ENCODE measurements at regions not wholly inside any gene's neighbourhood (a gene's known extent, or its start where the extent isn't known, plus 50 kb on each side); places are given as distances from the start of the nearest gene placed in this dataset.
A peak's percentile ranks its signal among the peaks of the same experiment; 100 is the strongest.

- ATAC-seq (peak; percentile 65 to 76), DNase-seq (no peak)
- no peak overlapping the region for H3K4me3 ChIP-seq (ENCODE audit: low read length)
- intact Hi-C loops (cut with DNase I), result no loop called here
- no peaks in the 10 kb centered on the region for H3K4me1 ChIP-seq (ENCODE audit: control insufficient read depth, insufficient read depth, low read length)
- no peaks in the 10 kb centered on the region for H3K27me3 ChIP-seq (ENCODE audit: control insufficient read depth, insufficient read depth)
- 74% methylated on average over 15 of the region's 15 CpGs for WGBS
- peak overlapping the region; percentile 51 for H3K27ac ChIP-seq (ENCODE audit: low read length)
- H3K9me3 ChIP-seq (ENCODE audit: control insufficient read depth, low read length), result no peaks in the 10 kb centered on the region
These were observed 183.7 kb downstream of the INO80D start for GRCh38 chr2:205902041-205902899.

GRCh38 chr2:205901491-205901890 lies 184.5 kb downstream of the INO80D start:
- Histone ChIP-seq H3K4me1 (ENCODE audit: control insufficient read depth, insufficient read depth, low read length) (no peaks in the 10 kb centered on the region), H3K9me3 (ENCODE audit: control insufficient read depth, low read length) (no peaks in the 10 kb centered on the region), H3K27ac (ENCODE audit: low read length) (no peak overlapping the region), H3K27me3 (ENCODE audit: control insufficient read depth, insufficient read depth) (no peaks in the 10 kb centered on the region), H3K4me3 (ENCODE audit: low read length) (no peak overlapping the region)
- no peak for DNase-seq
- no peak for ATAC-seq
- 96% methylated on average over 4 of the region's 4 CpGs for WGBS
- intact Hi-C loops (cut with DNase I), result no loop called here

- Histone ChIP-seq H3K4me3 (ENCODE audit: low read length) (no peak overlapping the region), H3K27me3 (ENCODE audit: control insufficient read depth, insufficient read depth) (no peaks in the 10 kb centered on the region), H3K4me1 (ENCODE audit: control insufficient read depth, insufficient read depth, low read length) (no peaks in the 10 kb centered on the region), H3K27ac (ENCODE audit: low read length) (no peak overlapping the region), H3K9me3 (ENCODE audit: control insufficient read depth, low read length) (no peaks in the 10 kb centered on the region)
- no peak for DNase-seq
- intact Hi-C loops (cut with DNase I), result no loop called here
- ATAC-seq, result no peak
- WGBS, result 94% methylated on average over 1 of the region's 1 CpG
These were observed 187.2 kb downstream of the INO80D start for GRCh38 chr2:205898744-205899143.

GRCh38 chr2:205895981-205896655 lies 189.9 kb downstream of the INO80D start:
- intact Hi-C loops (cut with DNase I), result no loop called here
- Histone ChIP-seq H3K27ac (ENCODE audit: low read length) (no peak overlapping the region), H3K27me3 (ENCODE audit: control insufficient read depth, insufficient read depth) (no peaks in the 10 kb centered on the region), H3K4me3 (ENCODE audit: low read length) (no peak overlapping the region), H3K9me3 (ENCODE audit: control insufficient read depth, low read length) (no peaks in the 10 kb centered on the region), H3K4me1 (ENCODE audit: control insufficient read depth, insufficient read depth, low read length) (no peaks in the 10 kb centered on the region)
- ATAC-seq (no peak), DNase-seq (no peak)
- WGBS, result 48% methylated on average over 9 of the region's 9 CpGs

- no peak for ATAC-seq
- peaks cover 2% of the 10 kb centered on the region for H3K4me1 ChIP-seq (ENCODE audit: control insufficient read depth, insufficient read depth, low read length)
- H3K27me3 ChIP-seq (ENCODE audit: control insufficient read depth, insufficient read depth), result no peaks in the 10 kb centered on the region
- H3K27ac ChIP-seq (ENCODE audit: low read length), result no peak overlapping the region
- H3K4me3 ChIP-seq (ENCODE audit: low read length), result no peak overlapping the region
- WGBS, result 91% methylated on average over 17 of the region's 17 CpGs
- no peak for DNase-seq
- intact Hi-C loops (cut with DNase I), result no loop called here
- no peaks in the 10 kb centered on the region for H3K9me3 ChIP-seq (ENCODE audit: control insufficient read depth, low read length)
These were observed 193.2 kb downstream of the INO80D start for GRCh38 chr2:205892665-205893259.

- Histone ChIP-seq H3K27me3 (ENCODE audit: control insufficient read depth, insufficient read depth) (no peaks in the 10 kb centered on the region), H3K9me3 (ENCODE audit: control insufficient read depth, low read length) (no peaks in the 10 kb centered on the region), H3K4me3 (ENCODE audit: low read length) (no peak overlapping the region), H3K4me1 (ENCODE audit: control insufficient read depth, insufficient read depth, low read length) (peaks cover 2% of the 10 kb centered on the region), H3K27ac (ENCODE audit: low read length) (no peak overlapping the region)
- 45% methylated on average over 10 of the region's 10 CpGs for WGBS
- no peak for DNase-seq
- no peak for ATAC-seq
- intact Hi-C loops (cut with DNase I), result no loop called here
These were observed 193.7 kb downstream of the INO80D start for GRCh38 chr2:205892251-205892655.

GRCh38 chr2:205889114-205889513 lies 196.9 kb downstream of the INO80D start:
- DNase-seq (no peak), ATAC-seq (no peak)
- 56% methylated on average over 3 of the region's 3 CpGs for WGBS
- intact Hi-C loops (cut with DNase I), result loop anchor here in 3 of 4 donors (5.0 to 10.0 kb wide), 3 partner anchors 112 to 124 kb away; no protein-coding TSS in a partner anchor
- peaks cover 2% of the 10 kb centered on the region for H3K4me1 ChIP-seq (ENCODE audit: control insufficient read depth, insufficient read depth, low read length)
- no peak overlapping the region for H3K4me3 ChIP-seq (ENCODE audit: low read length)
- H3K9me3 ChIP-seq (ENCODE audit: control insufficient read depth, low read length), result no peaks in the 10 kb centered on the region
- no peaks in the 10 kb centered on the region for H3K27me3 ChIP-seq (ENCODE audit: control insufficient read depth, insufficient read depth)
- no peak overlapping the region for H3K27ac ChIP-seq (ENCODE audit: low read length)

- H3K27ac ChIP-seq (ENCODE audit: low read length), result no peak overlapping the region
- no peak overlapping the region for H3K4me3 ChIP-seq (ENCODE audit: low read length)
- no peaks in the 10 kb centered on the region for H3K9me3 ChIP-seq (ENCODE audit: control insufficient read depth, low read length)
- H3K27me3 ChIP-seq (ENCODE audit: control insufficient read depth, insufficient read depth), result no peaks in the 10 kb centered on the region
- no peak for ATAC-seq
- H3K4me1 ChIP-seq (ENCODE audit: control insufficient read depth, insufficient read depth, low read length), result peaks cover 2% of the 10 kb centered on the region
- DNase-seq, result no peak
- 83% methylated on average over 10 of the region's 10 CpGs for WGBS
- intact Hi-C loops (cut with DNase I), result loop anchor here in 3 of 4 donors (5.0 to 10.0 kb wide), 3 partner anchors 110 to 123 kb away; no protein-coding TSS in a partner anchor
These were observed 198.3 kb downstream of the INO80D start for GRCh38 chr2:205887637-205888036.

- ATAC-seq (peak; percentile 88 to 89), DNase-seq (peak; percentile 89 to 95 (median 94))
- no peak overlapping the region for H3K4me3 ChIP-seq (ENCODE audit: low read length)
- no peaks in the 10 kb centered on the region for H3K9me3 ChIP-seq (ENCODE audit: control insufficient read depth, low read length)
- WGBS, result 30% methylated on average over 23 of the region's 23 CpGs
- no peaks in the 10 kb centered on the region for H3K27me3 ChIP-seq (ENCODE audit: control insufficient read depth, insufficient read depth)
- H3K4me1 ChIP-seq (ENCODE audit: control insufficient read depth, insufficient read depth, low read length), result peaks cover 2% of the 10 kb centered on the region
- intact Hi-C loops (cut with DNase I), result loop anchor here in 3 of 4 donors (5.0 to 10.0 kb wide), 3 partner anchors 108 to 121 kb away; no protein-coding TSS in a partner anchor
- H3K27ac ChIP-seq (ENCODE audit: low read length), result no peak overlapping the region
These were observed 200.4 kb downstream of the INO80D start for GRCh38 chr2:205885492-205886099.

GRCh38 chr2:205883965-205884364 lies 201.7 kb downstream of the NRP2 start:
- Histone ChIP-seq H3K4me1 (ENCODE audit: control insufficient read depth, insufficient read depth, low read length) (no peaks in the 10 kb centered on the region), H3K9me3 (ENCODE audit: control insufficient read depth, low read length) (no peaks in the 10 kb centered on the region), H3K27ac (ENCODE audit: low read length) (no peak overlapping the region), H3K27me3 (ENCODE audit: control insufficient read depth, insufficient read depth) (no peaks in the 10 kb centered on the region), H3K4me3 (ENCODE audit: low read length) (no peak overlapping the region)
- ATAC-seq, result no peak
- WGBS, result 92% methylated on average over 4 of the region's 4 CpGs
- intact Hi-C loops (cut with DNase I), result loop anchor here in 3 of 4 donors (5.0 to 10.0 kb wide), 3 partner anchors 109 to 119 kb away; no protein-coding TSS in a partner anchor
- DNase-seq, result no peak

Data from right cardiac atrium (tissue), 5 donors.